Left ventricle myocardium superior (tissue), 1 donor: ENCODE measurements at regions not wholly inside any gene's neighbourhood (a gene's known extent, or its start where the extent isn't known, plus 50 kb on each side); places are given as distances from the start of the nearest gene placed in this dataset.

Experiments
- ATAC-seq: fragments of 200-7000 bp; cut with Tn5 transposase; one replicate; pipeline ENCODE4 v1.9.1; 2020; ENCODE audit warnings: mild to moderate bottlenecking, moderate library complexity
- DNase-seq: peaks from one replicate; pipeline ENCODE4 v3.0.0-alpha.2; 2020
- intact Hi-C: fragments of 100-400 bp; cut with micrococcal nuclease; formaldehyde crosslinking; loops from one replicate; pipeline ENCODE4 v1.11.0; 2022
- donor health status: DM: no; HTN: yes; CAD: no; lungs with severe emphysema.

DNA sequence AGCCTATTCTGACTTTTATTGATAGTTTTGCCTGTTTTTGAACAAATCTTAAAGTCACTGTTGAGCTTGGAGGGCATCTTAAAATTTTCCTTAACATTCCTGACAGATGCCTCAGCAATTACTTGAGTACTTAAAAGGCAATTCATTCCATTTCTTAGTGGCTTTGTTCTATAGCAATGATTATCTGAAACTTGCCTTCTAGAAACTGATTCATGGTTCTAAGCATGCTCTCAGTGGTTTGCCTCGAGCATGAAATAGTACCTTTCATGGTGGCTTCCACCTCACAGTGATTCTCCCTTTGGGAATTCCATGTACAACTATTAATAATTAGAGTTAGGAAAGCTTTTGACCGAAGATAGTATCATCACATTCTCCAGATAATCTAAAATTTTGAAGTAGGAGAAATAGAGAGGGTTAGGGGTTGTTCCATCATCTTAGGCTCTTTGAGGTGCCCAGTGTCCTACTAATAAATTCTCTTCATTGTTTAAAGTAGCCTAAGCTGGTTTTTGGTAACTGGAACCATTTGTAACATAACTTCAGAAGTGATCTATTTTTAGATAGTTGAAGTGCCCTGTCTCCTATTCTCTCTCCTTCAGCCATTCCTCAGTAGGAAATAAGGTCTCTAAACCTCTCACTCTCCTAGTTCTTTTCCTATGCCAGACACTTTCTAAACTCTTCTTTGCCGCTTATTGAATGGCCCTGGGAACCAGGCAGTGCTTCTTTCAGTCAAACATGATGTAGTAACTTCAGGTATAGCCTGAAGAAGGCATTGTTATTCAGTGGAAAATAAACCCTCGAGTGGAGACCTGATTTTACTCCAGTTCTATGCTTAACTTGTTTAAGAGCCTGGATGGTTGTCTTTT lies 156.1 kb downstream of the HAUS1 start:
- ATAC-seq (peak; percentile 51), DNase-seq (no peak)
- intact Hi-C loops = no loop called here

GRCh38 chr18:46260879-46261143 lies 156.6 kb downstream of the HAUS1 start:
- no peak for ATAC-seq
- intact Hi-C loops = no loop called here
- DNase-seq = no peak

- ATAC-seq (no peak), DNase-seq (no peak)
- intact Hi-C loops = no loop called here
Measured at GRCh38 chr18:46261799-46262198, 157.6 kb downstream of the HAUS1 start.

DNA sequence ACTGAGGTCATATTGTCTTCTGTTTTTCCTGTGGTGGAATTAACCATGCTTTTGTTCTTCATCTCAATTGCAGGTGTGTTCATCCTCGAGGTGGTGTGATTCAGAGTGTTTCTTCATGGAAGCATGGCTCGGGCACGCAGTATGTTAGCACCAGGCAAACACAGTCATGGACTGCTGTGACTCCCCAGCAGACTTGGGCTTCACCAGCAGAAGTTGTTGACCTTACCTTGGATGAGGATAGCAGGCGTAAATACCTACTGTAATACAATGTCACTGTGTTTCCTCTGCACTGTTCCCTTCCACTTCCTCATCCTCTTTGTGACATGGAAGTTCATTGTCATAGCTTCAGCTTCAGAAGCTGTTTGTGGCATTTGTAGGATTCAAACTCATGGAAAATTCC lies 158.7 kb downstream of the HAUS1 start:
- intact Hi-C loops = no loop called here
- ATAC-seq = peak; percentile 5

DNA sequence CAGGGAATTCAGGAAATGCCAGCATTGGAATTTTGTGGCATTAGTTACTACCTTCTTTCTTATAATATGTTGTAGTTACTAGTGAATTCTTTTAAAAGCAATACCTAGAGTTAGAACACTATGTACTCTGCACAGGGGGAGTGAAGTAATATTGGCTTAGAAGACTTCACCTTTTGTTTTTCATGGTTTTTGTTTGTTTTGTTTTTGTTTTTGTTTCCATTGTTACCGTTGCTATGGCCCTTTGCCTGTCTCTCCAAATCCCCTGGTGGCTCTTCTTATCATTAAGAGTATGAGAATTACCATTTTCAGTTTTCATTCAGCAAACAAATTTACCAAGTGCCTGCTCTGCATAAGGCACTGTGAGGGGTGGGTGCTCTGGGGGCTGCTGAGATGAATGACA lies 160.1 kb downstream of the HAUS1 start:
- ATAC-seq = peak; percentile 21
- intact Hi-C loops = no loop called here
- no peak for DNase-seq

More for the DNA sequence above, 158.7 kb downstream of the HAUS1 start:
- DNase-seq = no peak

GRCh38 chr18:46265196-46266156 lies 161.3 kb downstream of the HAUS1 start:
- intact Hi-C loops = no loop called here
- no peak for DNase-seq
- no peak for ATAC-seq

DNA sequence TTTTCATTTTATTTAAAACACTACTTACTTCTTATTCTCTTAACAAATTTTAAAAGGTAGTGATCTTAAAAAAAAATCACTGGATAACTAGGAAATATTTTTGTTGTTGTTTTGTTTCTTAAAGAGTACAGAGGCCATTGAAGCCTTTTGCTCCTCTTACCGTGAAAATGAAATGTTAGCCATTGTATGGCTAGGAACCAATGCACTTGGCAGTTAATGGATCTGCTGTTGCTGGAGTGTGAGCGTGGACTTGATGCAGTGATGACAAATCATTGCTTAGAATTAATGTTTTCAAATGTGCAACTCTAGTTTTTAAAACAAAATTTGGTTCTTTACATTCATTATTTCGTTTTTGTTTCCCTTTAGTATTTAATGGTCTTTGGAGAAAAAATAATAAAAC lies 162.3 kb downstream of the HAUS1 start:
- intact Hi-C loops = no loop called here
- ATAC-seq (no peak), DNase-seq (no peak)

DNA sequence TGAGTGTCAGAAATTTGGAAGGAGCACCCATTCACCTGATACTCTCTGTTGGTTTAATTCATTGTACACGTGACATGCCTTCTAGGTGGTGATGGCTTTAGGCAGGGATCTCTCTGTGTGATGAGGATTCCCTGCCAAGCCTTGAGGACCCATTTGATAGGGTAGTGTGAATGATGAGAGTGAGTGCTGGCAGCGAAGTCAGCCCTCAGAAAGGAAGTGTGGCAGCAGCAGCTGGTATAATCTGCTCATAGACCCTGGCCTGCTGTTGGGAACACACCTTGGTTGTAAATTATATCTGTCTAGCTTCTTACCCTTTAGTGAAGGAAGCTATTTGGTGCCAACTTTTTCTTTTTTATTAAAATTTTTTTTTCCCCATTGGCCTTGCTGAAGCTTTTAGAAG lies 164.5 kb downstream of the HAUS1 start:
- intact Hi-C loops = no loop called here
- peak; percentile 59 for DNase-seq
- ATAC-seq = peak; percentile 97

DNA sequence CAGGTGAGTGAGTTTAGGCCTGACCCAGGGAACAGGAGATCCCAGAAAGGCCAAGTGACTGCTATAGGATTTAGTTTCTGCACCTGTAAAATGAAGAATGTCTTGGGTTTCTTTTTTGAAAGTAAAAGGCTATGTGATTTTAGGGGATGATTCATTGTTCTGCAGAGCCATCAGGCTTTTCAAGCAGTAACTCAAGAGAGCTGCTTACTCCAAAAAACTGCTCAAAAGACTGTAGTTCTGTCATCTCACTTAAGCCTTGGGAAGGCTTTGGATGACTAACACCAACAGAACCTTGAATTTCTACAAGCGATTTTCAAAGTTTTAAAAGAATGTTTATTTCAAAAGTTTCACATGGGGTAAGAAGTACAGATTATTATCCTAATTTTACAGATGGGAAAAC lies 165.1 kb downstream of the HAUS1 start:
- no peak for ATAC-seq
- intact Hi-C loops = no loop called here
- DNase-seq = no peak

DNA sequence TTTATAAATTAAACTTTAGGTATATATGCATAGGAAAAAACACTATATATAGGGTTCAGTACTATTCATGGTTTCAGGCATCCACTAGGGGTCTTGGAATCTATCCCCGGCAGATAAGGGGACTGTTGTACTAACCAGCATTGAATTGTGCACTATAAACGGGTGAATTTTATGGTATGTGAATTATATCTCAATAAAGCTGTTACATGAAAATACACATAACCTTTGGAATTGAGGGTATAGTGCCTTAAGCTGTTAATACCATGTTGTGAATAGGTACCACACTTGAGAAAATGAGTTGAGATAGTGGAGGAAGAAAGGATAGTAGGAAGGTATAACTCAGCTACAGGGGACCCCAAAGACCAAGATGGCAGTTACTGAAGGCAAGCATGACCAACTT lies 167.3 kb downstream of the HAUS1 start:
- DNase-seq (no peak), ATAC-seq (no peak)
- intact Hi-C loops = no loop called here

- intact Hi-C loops = no loop called here
Measured at GRCh38 chr18:46273861-46274260, 169.7 kb downstream of the HAUS1 start.

DNA sequence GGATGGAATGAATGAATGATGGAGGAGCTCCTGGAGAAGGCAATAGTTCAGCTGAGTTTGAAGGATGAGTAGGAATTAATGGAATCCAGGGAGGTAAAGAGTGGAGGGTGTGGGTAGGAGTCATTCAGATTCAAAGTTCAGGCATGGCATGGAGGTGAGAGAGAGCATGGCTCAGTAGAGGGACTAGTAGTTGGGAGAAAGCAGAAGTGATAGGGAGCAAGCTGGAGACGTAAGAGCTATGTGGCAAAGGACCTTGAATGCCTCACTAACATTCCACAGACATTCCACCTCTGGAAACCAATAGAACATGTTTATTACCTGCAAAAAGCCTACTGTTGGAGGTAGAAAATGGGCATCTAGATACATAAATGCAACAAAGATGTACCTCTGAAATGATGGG lies 170.1 kb downstream of the HAUS1 start:
- intact Hi-C loops = no loop called here
- no peak for DNase-seq
- no peak for ATAC-seq

More at GRCh38 chr18:46273861-46274260, 169.7 kb downstream of the HAUS1 start:
- DNase-seq = no peak
- ATAC-seq = no peak

GRCh38 chr18:46275370-46275769 lies 171.2 kb downstream of the HAUS1 start:
- ATAC-seq = peak; percentile 50
- no peak for DNase-seq
- intact Hi-C loops = no loop called here

- ATAC-seq (no peak), DNase-seq (no peak)
- intact Hi-C loops = no loop called here
Measured at GRCh38 chr18:46276748-46277147, 172.6 kb downstream of the HAUS1 start.

DNA sequence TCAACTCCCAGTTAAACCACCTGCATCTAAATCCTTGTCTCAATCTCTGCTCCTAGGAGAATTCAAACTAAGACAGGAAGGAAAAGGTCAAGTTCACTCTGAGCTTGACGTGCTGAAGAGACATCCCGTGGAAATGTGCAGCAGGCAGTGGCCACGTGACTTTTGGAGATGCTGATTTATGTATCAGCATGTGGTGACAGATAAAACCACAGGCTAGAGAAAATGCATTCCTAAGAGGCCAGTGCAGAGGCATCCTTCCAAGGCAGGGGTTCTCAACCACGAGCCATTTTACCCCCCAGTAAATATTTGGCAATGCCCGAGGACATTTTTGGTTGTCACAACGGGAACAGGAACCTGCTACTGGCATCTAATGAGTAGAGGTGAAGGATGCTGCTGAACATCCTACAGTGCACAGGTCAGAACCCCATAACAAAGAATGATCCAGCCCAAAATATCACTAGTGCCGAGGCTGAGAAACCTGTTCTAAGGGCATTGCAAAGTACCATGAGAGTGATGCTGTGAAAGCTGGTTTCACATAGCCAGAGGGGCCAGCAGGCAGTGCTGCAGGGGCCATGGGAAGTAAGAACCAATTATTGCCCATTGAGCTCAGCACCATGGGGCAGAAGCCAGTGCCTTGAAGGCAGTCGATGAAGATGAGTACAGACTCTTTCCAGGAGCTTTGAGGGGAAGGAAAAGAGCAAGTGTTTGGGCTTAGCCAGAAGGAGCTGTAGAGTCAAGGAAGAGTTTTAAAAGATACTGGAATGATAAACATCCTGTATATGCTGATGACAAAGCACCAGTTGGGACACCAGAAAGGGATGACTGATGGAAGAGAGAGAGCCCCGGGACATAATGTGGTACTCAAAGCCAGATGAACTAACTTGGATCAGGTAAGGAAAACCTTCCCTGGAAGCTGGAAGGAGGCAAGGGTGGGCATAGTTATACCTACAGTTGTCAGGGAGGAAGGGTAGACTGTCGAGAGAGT lies 174.6 kb downstream of the HAUS1 start:
- peak; percentile 26 for ATAC-seq
- intact Hi-C loops = no loop called here

GRCh38 chr18:46279673-46280072 lies 175.5 kb downstream of the HAUS1 start:
- DNase-seq (no peak), ATAC-seq (no peak)
- intact Hi-C loops = loop anchor here (10.0 kb wide), 1 partner anchor 205 kb away; no protein-coding TSS in a partner anchor

More for the DNA sequence above, 174.6 kb downstream of the HAUS1 start:
- DNase-seq = no peak

DNA sequence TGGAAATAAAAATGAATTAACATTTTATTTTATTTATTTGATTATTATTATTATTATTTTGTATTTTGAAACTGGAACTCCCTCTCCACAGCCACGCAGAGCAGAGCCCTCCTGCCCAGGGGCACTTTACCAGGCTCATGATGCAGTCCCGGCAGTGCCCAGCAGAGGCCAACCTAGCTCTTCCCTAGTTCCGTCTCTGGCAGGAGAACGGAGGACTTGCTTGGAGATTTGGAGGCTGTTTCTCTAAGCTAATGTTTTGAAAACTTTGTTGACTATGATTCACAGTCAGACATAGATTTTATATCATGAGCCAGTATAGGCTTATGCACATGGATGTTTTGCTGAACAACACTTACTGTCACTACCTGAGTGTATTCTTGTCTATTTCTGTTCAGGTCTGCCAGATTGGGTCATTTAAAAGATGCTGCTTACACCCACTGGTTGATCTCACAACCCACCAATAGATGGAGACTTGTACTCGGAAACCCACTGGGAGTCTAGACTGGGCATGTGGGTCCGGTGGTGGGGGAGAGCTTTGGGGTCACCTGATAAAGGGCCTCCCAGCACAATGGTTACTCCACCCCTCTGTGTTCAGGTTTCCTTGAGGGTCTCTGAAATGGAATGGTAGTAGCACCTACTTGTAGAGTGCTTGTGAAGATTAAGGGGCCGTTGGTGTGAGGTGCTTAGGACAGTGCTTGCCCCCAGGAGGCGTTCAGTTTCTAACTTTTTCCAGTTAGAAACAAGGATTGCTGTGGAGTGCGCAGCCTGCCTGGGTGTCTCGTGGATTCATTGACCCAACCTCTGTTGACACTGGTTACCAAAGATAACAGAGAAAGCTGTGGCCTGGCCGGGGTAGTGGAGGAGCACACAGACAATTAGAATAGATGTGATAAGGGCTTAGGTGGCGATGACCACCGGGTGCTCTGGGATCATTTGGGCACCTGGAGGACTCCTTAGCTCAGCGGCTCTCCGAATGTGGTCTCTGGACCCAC lies 177.3 kb downstream of the HAUS1 start:
- ATAC-seq = peak; percentile 85
- intact Hi-C loops = loop anchor here (10.0 kb wide), 1 partner anchor 203 kb away; no protein-coding TSS in a partner anchor

GRCh38 chr18:46282177-46282570 lies 178.0 kb downstream of the HAUS1 start:
- intact Hi-C loops = loop anchor here (10.0 kb wide), 1 partner anchor 203 kb away; no protein-coding TSS in a partner anchor
- ATAC-seq = no peak

More for the DNA sequence above, 177.3 kb downstream of the HAUS1 start:
- peak; percentile 77 for DNase-seq

More at GRCh38 chr18:46282177-46282570, 178.0 kb downstream of the HAUS1 start:
- DNase-seq = no peak
